Keratinocyte (primary cell): ENCODE measurements at regions not wholly inside any gene's neighbourhood (a gene's known extent, or its start where the extent isn't known, plus 50 kb on each side); places are given as distances from the start of the nearest gene placed in this dataset.

ENCODE experiments used
- DNase-seq: peaks from one replicate; pipeline ENCODE4 v3.0.0-alpha.2; 2011; ENCODE audit warnings: low read depth, missing footprints, low spot score
- FAIRE-seq: peaks from 2 replicates; lab custom pipeline; 2011; peaks lifted over from hg19 to GRCh38; lab: Jason Lieb, UNC
- H2AFZ ChIP-seq: 2 replicates; pipeline ENCODE4 v1.6.0; 2012; ENCODE audit warnings: low read length, control low read depth, inconsistent platforms; ENCODE audit not compliant: control insufficient read depth
- H3K27ac ChIP-seq: 2 replicates; pipeline ENCODE4 v1.5.1; 2011; ENCODE audit warnings: low read length; ENCODE audit not compliant: control insufficient read depth, insufficient read depth
- H3K27me3 ChIP-seq: 3 replicates; pipeline ENCODE4 v1.6.0; 2011; ENCODE audit warnings: low read length; ENCODE audit not compliant: control insufficient read depth, insufficient read depth; ENCODE audit errors: extremely low read depth
- H3K36me3 ChIP-seq, 2 experiments: 2 replicates in 1 of 2; 3 replicates in 1 of 2; pipeline ENCODE4 v1.5.1; 2011; ENCODE audit warnings: low read length in 2 of 2, mild to moderate bottlenecking in 1 of 2; ENCODE audit not compliant: control insufficient read depth in 2 of 2, insufficient read depth in 2 of 2; ENCODE audit errors: extremely low read depth in 1 of 2
- H3K4me1 ChIP-seq: 3 replicates; pipeline ENCODE4 v1.5.1; 2011; ENCODE audit warnings: low read length; ENCODE audit not compliant: control insufficient read depth, insufficient read depth; ENCODE audit errors: extremely low read depth
- H3K4me2 ChIP-seq: 3 replicates; pipeline ENCODE4 v1.6.0; 2011; ENCODE audit warnings: low read depth, low read length; ENCODE audit not compliant: control insufficient read depth, insufficient read depth; ENCODE audit errors: extremely low read depth
- H3K4me3 ChIP-seq, 3 experiments: fragments of 200-600 bp in 1 of 3; sonication (generic) in 1 of 3; 2 replicates in 2 of 3; 3 replicates in 1 of 3; pipeline ENCODE4 v1.5.1; 2011 to 2016; ENCODE audit warnings: low read length in 3 of 3, mild to moderate bottlenecking in 3 of 3, control low read depth in 2 of 3, inconsistent platforms in 1 of 3, low read depth in 1 of 3, mixed read lengths in 1 of 3, mixed run types in 1 of 3, moderate library complexity in 1 of 3; ENCODE audit not compliant: control insufficient read depth in 2 of 3, insufficient read depth in 2 of 3; ENCODE audit errors: extremely low read depth in 1 of 3
- H3K79me2 ChIP-seq: 2 replicates; pipeline ENCODE4 v1.6.0; 2012; ENCODE audit warnings: low read length; ENCODE audit not compliant: control insufficient read depth, insufficient read depth
- H3K9ac ChIP-seq: 3 replicates; pipeline ENCODE4 v1.6.0; 2011; ENCODE audit warnings: low read length; ENCODE audit not compliant: control insufficient read depth, insufficient read depth; ENCODE audit errors: extremely low read depth
- H3K9me1 ChIP-seq: 3 replicates; pipeline ENCODE4 v1.6.0; 2011; ENCODE audit warnings: low read length; ENCODE audit not compliant: control insufficient read depth, insufficient read depth; ENCODE audit errors: extremely low read depth
- H3K9me3 ChIP-seq: 2 replicates; pipeline ENCODE4 v1.5.1; 2012; ENCODE audit warnings: low read depth, low read length; ENCODE audit not compliant: control insufficient read depth
- H4K20me1 ChIP-seq: 3 replicates; pipeline ENCODE4 v1.6.0; 2011; ENCODE audit warnings: low read length; ENCODE audit not compliant: control insufficient read depth, insufficient read depth; ENCODE audit errors: extremely low read depth
- EZH2 ChIP-seq: IDR thresholded peaks from one replicate; pipeline ENCODE4 v1.6.1; 2012; ENCODE audit warnings: inconsistent platforms, mild to moderate bottlenecking, low read length, moderate library complexity
- dilution Hi-C: fragments of 300-500 bp; cut with MboI; formaldehyde crosslinking; loops from one replicate; pipeline ENCODE4 v1.7.0; 2020; ENCODE audit warnings: low sequenced_read_pairs; ENCODE audit not compliant: extremely low pct_ligation_motif_present
- TF ChIP-seq, protein P1 (sequence below), 3 experiments: IDR thresholded peaks in 1 of 3; conservative IDR thresholded peaks in 1 of 3; optimal IDR thresholded peaks in 1 of 3; 2 replicates in 2 of 3; 3 replicates in 1 of 3; pipeline versions ENCODE3 to v1.5.1; 2011; ENCODE audit warnings: low read length in 3 of 3, mild to moderate bottlenecking in 3 of 3, moderate library complexity in 2 of 3, control low read depth in 1 of 3, inconsistent platforms in 1 of 3; ENCODE audit not compliant: insufficient read depth in 2 of 3; ENCODE audit errors: extremely low read depth in 1 of 3

DNA sequence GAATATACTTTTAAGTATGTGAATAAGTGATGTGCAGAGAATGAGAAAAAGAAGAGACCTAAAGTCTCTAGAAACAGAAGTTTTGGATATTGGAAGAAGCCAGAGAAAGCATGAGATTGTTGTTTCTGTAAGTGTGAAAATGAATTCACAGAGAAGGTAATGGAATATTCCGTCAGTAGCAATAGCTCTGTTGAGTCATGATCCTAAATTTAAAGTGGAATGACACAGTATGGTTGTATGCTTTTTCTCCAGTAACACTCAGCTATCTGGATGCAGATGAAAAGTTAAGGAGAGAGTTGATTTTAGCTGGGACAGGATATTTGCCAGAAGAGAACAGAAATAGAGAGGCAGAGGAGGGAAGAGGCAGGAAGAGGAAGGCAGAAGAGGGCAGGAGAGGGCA lies 1166.3 kb downstream of the GALC start:
- H2AFZ ChIP-seq: no peak overlapping the region
- FAIRE-seq (no peak), DNase-seq (no peak)
- TF ChIP-seq, protein P1, sequence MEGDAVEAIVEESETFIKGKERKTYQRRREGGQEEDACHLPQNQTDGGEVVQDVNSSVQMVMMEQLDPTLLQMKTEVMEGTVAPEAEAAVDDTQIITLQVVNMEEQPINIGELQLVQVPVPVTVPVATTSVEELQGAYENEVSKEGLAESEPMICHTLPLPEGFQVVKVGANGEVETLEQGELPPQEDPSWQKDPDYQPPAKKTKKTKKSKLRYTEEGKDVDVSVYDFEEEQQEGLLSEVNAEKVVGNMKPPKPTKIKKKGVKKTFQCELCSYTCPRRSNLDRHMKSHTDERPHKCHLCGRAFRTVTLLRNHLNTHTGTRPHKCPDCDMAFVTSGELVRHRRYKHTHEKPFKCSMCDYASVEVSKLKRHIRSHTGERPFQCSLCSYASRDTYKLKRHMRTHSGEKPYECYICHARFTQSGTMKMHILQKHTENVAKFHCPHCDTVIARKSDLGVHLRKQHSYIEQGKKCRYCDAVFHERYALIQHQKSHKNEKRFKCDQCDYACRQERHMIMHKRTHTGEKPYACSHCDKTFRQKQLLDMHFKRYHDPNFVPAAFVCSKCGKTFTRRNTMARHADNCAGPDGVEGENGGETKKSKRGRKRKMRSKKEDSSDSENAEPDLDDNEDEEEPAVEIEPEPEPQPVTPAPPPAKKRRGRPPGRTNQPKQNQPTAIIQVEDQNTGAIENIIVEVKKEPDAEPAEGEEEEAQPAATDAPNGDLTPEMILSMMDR (optimal IDR thresholded peaks at IDR 0.05 in 1 of 3, IDR thresholded peaks at IDR 0.05 in 1 of 3, conservative IDR thresholded peaks at IDR 0.05 in 1 of 3; ENCODE audit: extremely low read depth in 1 of 3, insufficient read depth in 2 of 3, low read length in 3 of 3): no peak
- TF ChIP-seq EZH2: no peak
- no peaks in the 10 kb centered on the region for H3K36me3 ChIP-seq
- no peaks in the 10 kb centered on the region for H3K27me3 ChIP-seq
- no peaks in the 10 kb centered on the region for H3K79me2 ChIP-seq
- H4K20me1 ChIP-seq: no peaks in the 10 kb centered on the region
- no peaks in the 10 kb centered on the region for H3K4me1 ChIP-seq
- H3K4me3 ChIP-seq: no peak overlapping the region
- no peaks in the 10 kb centered on the region for H3K9me1 ChIP-seq
- no peak overlapping the region for H3K9ac ChIP-seq
- no peaks in the 10 kb centered on the region for H3K9me3 ChIP-seq
- no peak overlapping the region for H3K27ac ChIP-seq
- no peak overlapping the region for H3K4me2 ChIP-seq
- dilution Hi-C loops: no loop called here

GRCh38 chr14:86824167-86824566 lies 1168.8 kb downstream of the GALC start:
- Histone ChIP-seq H2AFZ (no peak overlapping the region), H3K27me3 (no peaks in the 10 kb centered on the region), H3K9me3 (no peaks in the 10 kb centered on the region), H4K20me1 (no peaks in the 10 kb centered on the region), H3K4me2 (no peak overlapping the region), H3K36me3 (no peaks in the 10 kb centered on the region), H3K9ac (no peak overlapping the region), H3K79me2 (no peaks in the 10 kb centered on the region), H3K9me1 (no peaks in the 10 kb centered on the region), H3K4me1 (no peaks in the 10 kb centered on the region), H3K27ac (no peak overlapping the region), H3K4me3 (no peak overlapping the region)
- FAIRE-seq (no peak), DNase-seq (no peak)
- dilution Hi-C loops: no loop called here
- TF ChIP-seq, protein P1 (optimal IDR thresholded peaks at IDR 0.05 in 1 of 3, IDR thresholded peaks at IDR 0.05 in 1 of 3, conservative IDR thresholded peaks at IDR 0.05 in 1 of 3; ENCODE audit: extremely low read depth in 1 of 3, insufficient read depth in 2 of 3, low read length in 3 of 3): no peak
- TF ChIP-seq EZH2: no peak
